NB4 (cell line): ENCODE measurements at regions not wholly inside any gene's neighbourhood (a gene's known extent, or its start where the extent isn't known, plus 50 kb on each side); places are given as distances from the start of the nearest gene placed in this dataset.

Experiments
- DNase-seq: peaks from one replicate; pipeline ENCODE4 v3.0.0; 2010; ENCODE audit warnings: low read depth
- H3K4me3 ChIP-seq: one replicate; pipeline ENCODE4 v1.5.1; 2011; ENCODE audit warnings: mild to moderate bottlenecking, low read depth, low read length, moderate library complexity
- CTCF ChIP-seq: IDR thresholded peaks from one replicate; pipeline ENCODE4 v1.5.1; 2012; ENCODE audit warnings: low read depth, low read length
- MAX ChIP-seq: IDR thresholded peaks from 2 replicates; pipeline ENCODE4 v1.6.1; 2011; ENCODE audit warnings: low read depth, low read length
- MYC ChIP-seq: IDR thresholded peaks from 2 replicates; pipeline ENCODE4 v1.6.1; 2011; ENCODE audit warnings: low read depth, low read length
- POLR2A ChIP-seq: IDR thresholded peaks from 2 replicates; pipeline ENCODE4 v1.6.1; 2011; ENCODE audit warnings: mild to moderate bottlenecking; ENCODE audit not compliant: insufficient read length; ENCODE audit errors: extremely low read depth

GRCh38 chr2:207353836-207354235, 175.9 kb upstream of the CREB1 start:
- TF ChIP-seq MAX (no peak), CTCF (no peak), MYC (no peak), POLR2A (no peak)

GRCh38 chr2:207354462-207354861, 175.3 kb upstream of the CREB1 start:
- no peak for TF ChIP-seq CTCF
- TF ChIP-seq MYC: no peak
- TF ChIP-seq MAX: no peak
- no peak for TF ChIP-seq POLR2A
- DNase-seq: no peak
- H3K4me3 ChIP-seq: no peak overlapping the region

More at GRCh38 chr2:207353836-207354235, 175.9 kb upstream of the CREB1 start:
- H3K4me3 ChIP-seq: no peak overlapping the region
- no peak for DNase-seq

GRCh38 chr2:207356567-207356966, 173.2 kb upstream of the CREB1 start:
- H3K4me3 ChIP-seq: no peak overlapping the region
- TF ChIP-seq MAX (no peak), POLR2A (no peak), MYC (no peak), CTCF (no peak)
- DNase-seq: no peak

- no peak overlapping the region for H3K4me3 ChIP-seq
- TF ChIP-seq POLR2A (no peak), CTCF (no peak), MAX (no peak), MYC (no peak)
- no peak for DNase-seq
Observed at GRCh38 chr2:207357216-207357615, 172.5 kb upstream of the CREB1 start.

- no peak for DNase-seq
- no peak overlapping the region for H3K4me3 ChIP-seq
- TF ChIP-seq MYC (no peak), CTCF (no peak), POLR2A (no peak), MAX (no peak)
Observed at GRCh38 chr2:207362716-207363115, 167.0 kb upstream of the CREB1 start.

- TF ChIP-seq POLR2A (no peak), MYC (no peak), CTCF (no peak), MAX (no peak)
- DNase-seq: no peak
- no peak overlapping the region for H3K4me3 ChIP-seq
Observed at GRCh38 chr2:207363761-207364290, 165.9 kb upstream of the CREB1 start.
